ENCODE measurements at regions not wholly inside any gene's neighbourhood (a gene's known extent, or its start where the extent isn't known, plus 50 kb on each side); places are given as distances from the start of the nearest gene placed in this dataset.
"Not testable (repeated sequence)": the region's sequence is repeated elsewhere in the genome, so short reads cannot be mapped to it uniquely, and the experiment has no call there.

DNA sequence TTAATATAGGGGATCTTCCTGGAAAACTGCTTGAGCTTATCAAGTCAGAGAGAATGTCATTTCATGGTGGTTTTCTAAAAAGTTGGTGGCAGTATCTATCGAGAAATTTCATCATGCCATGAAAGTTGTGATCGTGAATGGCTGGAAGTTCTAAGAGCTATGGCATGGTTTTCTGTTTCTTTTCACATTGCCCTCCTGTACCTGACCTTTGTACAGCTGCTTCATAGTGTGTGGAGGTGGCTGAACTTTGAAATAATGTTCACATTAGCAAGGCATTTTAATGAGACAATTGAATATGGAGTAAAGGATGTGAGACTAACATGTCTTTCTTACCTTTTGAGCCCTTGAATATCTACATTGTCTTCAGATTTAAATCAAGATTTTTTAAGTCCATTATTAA, 278.2 kb upstream of the ID4 start:
- Mint-ChIP-seq H3K36me3 (no peaks in the 10 kb centered on the region), H3K27ac (no peak overlapping the region), H3K9me3 (peaks cover 3 to 10% of the 10 kb centered on the region in 2 donors)
- DNase-seq (ENCODE audit: low spot score in 2 of 2) (no peak), ATAC-seq (no peak)

DNA sequence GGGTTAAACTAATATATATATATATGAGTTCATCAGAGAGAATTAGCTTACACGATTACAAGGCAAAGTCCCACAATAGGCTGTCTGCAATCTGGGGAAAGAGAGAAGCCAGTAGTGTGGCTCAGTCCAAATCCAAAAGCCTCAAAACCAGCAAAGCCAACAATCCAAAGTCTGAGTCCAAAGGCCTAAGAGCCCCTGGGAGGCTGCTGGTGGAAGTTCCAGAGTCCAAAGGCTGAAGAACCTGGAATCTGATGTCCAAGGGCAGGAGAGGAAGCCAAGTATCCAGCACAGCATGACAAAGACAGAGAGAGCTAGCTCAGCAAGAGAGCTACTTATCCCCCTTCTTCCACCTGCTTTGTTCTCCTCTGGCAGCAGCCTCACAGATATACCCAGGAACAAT, 274.7 kb upstream of the ID4 start:
- DNase-seq (ENCODE audit: low spot score in 2 of 2) (no peak), ATAC-seq (no peak)
- Mint-ChIP-seq H3K36me3 (peaks cover 0 to 4% of the 10 kb centered on the region in 2 donors), H3K27ac (no peak overlapping the region), H3K9me3 (peaks cover 0 to 18% of the 10 kb centered on the region in 2 donors)

DNA sequence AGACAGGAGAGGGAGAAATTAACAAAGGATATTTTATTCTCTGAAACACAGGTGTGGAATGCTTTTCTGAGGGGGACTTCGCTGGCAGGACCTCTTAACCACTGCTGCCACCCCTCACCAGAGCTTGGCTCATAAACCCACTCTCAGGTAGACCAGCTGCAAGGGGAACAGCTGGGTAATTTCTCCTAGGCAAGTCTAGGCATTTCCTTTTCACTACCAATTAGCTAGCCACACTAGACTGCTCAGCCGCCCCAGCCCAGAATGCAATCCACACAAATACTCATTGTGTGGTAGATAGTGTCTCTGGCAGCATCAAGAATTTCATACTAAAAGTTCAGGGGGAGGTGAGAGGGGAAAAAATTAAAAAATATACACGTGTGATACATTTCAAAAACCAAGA, 267.6 kb upstream of the ID4 start:
- Mint-ChIP-seq H3K36me3 (peaks cover 0 to 4% of the 10 kb centered on the region in 2 donors), H3K9me3 (peaks cover 5 to 15% of the 10 kb centered on the region in 2 donors), H3K27ac (no peak overlapping the region)
- ATAC-seq (no peak), DNase-seq (ENCODE audit: low spot score in 2 of 2) (no peak)

- Mint-ChIP-seq H3K9me3 (peaks cover 4 to 5% of the 10 kb centered on the region in 2 donors), H3K27ac (no peak overlapping the region), H3K36me3 (no peaks in the 10 kb centered on the region)
- no peak for DNase-seq (ENCODE audit: low spot score in 2 of 2)
- ATAC-seq: no peak
Observed at GRCh38 chr6:19571176-19571575, 266.0 kb upstream of the ID4 start.

DNA sequence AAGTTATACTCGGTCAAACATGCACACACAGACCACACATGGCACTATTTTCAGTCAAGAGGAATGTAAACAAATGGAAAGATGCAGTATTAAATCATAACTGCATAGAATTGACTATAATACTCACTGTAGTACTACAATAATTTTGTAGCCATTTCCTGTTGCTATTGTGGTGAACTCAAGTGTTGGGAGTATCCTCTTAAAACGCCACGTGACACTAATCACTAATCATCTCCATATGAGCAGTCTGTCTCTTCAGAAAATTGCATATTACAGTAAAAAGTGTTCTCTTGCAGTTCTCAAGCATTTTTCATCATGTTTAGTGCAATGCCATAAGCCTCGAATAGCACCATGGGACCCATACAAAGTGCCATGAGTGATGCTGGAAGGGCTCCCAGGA, 258.7 kb upstream of the ID4 start:
- no peak for ATAC-seq
- H3K36me3 Mint-ChIP-seq: no peaks in the 10 kb centered on the region
- H3K27ac Mint-ChIP-seq: no peak overlapping the region

GRCh38 chr6:19584207-19584606, 253.0 kb upstream of the ID4 start:
- H3K9me3 Mint-ChIP-seq: peaks cover 14 to 15% of the 10 kb centered on the region in 2 donors
- not testable (repeated sequence) for ATAC-seq; DNase-seq (ENCODE audit: low spot score in 2 of 2); H3K27ac Mint-ChIP-seq; H3K36me3 Mint-ChIP-seq

More for the DNA sequence above, 258.7 kb upstream of the ID4 start:
- DNase-seq (ENCODE audit: low spot score in 2 of 2): no peak
- peaks cover 7 to 24% of the 10 kb centered on the region in 2 donors for H3K9me3 Mint-ChIP-seq

GRCh38 chr6:19587238-19587942, 249.8 kb upstream of the ID4 start:
- Mint-ChIP-seq H3K9me3 (peaks cover 4 to 15% of the 10 kb centered on the region in 2 donors), H3K27ac (no peak overlapping the region), H3K36me3 (no peaks in the 10 kb centered on the region)
- DNase-seq (ENCODE audit: low spot score in 2 of 2) (no peak), ATAC-seq (no peak)

DNA sequence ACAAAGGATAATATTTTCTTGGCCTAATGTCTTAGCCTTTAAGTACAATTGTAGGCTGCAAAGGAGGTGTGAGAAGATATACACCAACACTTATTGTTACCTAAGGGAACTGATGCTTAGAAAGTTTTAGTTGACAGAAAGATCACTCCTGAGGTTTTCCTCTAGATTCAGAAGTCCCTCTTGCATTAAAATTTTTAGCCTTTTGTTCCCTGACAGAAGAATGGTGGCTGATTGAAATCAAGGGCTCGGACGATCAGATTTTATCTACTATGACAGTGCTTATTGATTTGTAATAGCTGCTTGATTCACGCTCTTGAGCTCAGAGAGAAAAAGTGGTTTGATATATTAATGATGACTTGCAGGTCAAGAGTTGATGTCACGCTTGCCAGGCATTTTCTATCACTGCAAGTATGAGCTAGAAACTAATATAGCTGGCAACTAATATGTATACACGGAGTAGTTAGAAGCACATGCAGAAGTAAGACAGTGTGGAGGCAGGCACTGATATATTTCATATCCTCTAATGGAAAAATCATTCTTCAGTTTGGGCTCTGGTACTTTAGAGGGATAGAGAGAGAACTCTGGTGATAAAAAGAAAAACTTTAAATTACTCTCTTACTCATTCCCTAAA, 246.6 kb upstream of the ID4 start:
- no peak for DNase-seq (ENCODE audit: low spot score in 2 of 2)
- Mint-ChIP-seq H3K27ac (no peak overlapping the region), H3K9me3 (peaks cover 4 to 9% of the 10 kb centered on the region in 2 donors), H3K36me3 (no peaks in the 10 kb centered on the region)
- no peak for ATAC-seq

- Mint-ChIP-seq H3K9me3 (peaks cover 0 to 8% of the 10 kb centered on the region in 2 donors), H3K27ac (no peak overlapping the region), H3K36me3 (no peaks in the 10 kb centered on the region)
- DNase-seq (ENCODE audit: low spot score in 2 of 2) (no peak), ATAC-seq (no peak)
Observed at GRCh38 chr6:19597809-19598320, 239.3 kb upstream of the ID4 start.

- no peaks in the 10 kb centered on the region for H3K36me3 Mint-ChIP-seq
- peaks cover 0 to 8% of the 10 kb centered on the region in 2 donors for H3K9me3 Mint-ChIP-seq
- no peak overlapping the region for H3K27ac Mint-ChIP-seq
- ATAC-seq (no peak), DNase-seq (ENCODE audit: low spot score in 2 of 2) (no peak)
Observed at GRCh38 chr6:19599796-19600464, 237.2 kb upstream of the ID4 start.

DNA sequence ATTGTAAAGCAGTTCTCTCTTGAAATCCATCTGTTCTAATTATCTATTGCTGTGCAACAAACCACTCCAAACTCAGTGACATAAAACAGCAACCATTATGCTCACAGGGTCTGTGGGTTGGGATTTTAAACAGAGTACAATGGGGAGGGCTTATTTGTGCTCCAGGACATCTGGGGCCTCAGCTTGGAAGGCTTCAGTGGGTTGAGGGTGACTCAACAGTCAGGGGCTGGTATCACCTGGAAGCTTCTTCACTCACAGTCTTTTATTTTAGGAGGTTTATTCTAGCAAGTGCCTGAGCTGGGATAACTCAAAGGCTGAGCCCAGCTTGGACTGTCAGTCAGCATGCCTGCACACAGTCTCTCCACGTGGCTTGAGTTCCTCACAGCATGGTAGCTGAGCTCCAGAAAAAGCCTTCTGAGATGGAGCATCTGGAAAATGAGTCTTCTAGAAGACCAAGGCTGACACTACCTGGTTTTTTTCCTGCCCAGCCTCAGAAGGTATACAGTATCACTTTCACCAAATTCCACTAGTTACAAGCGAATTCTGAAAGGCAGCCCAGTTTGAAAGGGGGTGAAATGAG, 234.6 kb upstream of the ID4 start:
- DNase-seq (ENCODE audit: low spot score in 2 of 2) (no peak), ATAC-seq (no peak)
- no peaks in the 10 kb centered on the region for H3K36me3 Mint-ChIP-seq
- peaks cover 13 to 17% of the 10 kb centered on the region in 2 donors for H3K9me3 Mint-ChIP-seq
- no peak overlapping the region for H3K27ac Mint-ChIP-seq

DNA sequence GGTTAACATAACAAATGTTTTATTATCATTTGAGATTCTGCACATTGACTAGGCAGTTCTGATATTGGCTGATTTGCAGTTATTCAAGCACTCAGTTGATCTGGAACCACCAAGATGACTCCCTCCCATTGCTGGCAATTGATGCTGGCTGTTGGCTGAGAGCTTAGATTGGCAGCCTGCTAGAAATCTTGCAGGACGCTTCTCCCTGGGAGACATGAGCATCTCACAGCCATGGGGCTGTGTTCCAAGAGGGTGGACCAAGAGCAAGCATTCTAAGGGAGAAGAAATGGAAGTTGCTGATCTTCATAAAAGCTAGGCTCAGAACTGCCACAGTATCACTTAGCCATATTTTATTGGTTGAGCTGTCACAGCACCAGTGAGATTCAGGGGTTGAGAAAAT, 233.4 kb upstream of the ID4 start:
- no peak for ATAC-seq
- H3K36me3 Mint-ChIP-seq: no peaks in the 10 kb centered on the region
- peaks cover 13 to 20% of the 10 kb centered on the region in 2 donors for H3K9me3 Mint-ChIP-seq
- H3K27ac Mint-ChIP-seq: no peak overlapping the region
- DNase-seq (ENCODE audit: low spot score in 2 of 2): no peak

GRCh38 chr6:19605624-19606023, 231.5 kb upstream of the ID4 start:
- DNase-seq (ENCODE audit: low spot score in 2 of 2): no peak
- peaks cover 12 to 13% of the 10 kb centered on the region in 2 donors for H3K9me3 Mint-ChIP-seq
- H3K27ac Mint-ChIP-seq: no peak overlapping the region
- ATAC-seq: no peak
- no peaks in the 10 kb centered on the region for H3K36me3 Mint-ChIP-seq

GRCh38 chr6:19608546-19608945, 228.6 kb upstream of the ID4 start:
- no peak overlapping the region for H3K27ac Mint-ChIP-seq
- DNase-seq (ENCODE audit: low spot score in 2 of 2): no peak
- H3K36me3 Mint-ChIP-seq: peaks cover 0 to 6% of the 10 kb centered on the region in 2 donors
- peaks cover 13 to 16% of the 10 kb centered on the region in 2 donors for H3K9me3 Mint-ChIP-seq
- no peak for ATAC-seq

GRCh38 chr6:19609972-19610641, 227.1 kb upstream of the ID4 start:
- no peak for DNase-seq (ENCODE audit: low spot score in 2 of 2)
- peaks cover 0 to 6% of the 10 kb centered on the region in 2 donors for H3K36me3 Mint-ChIP-seq
- ATAC-seq: no peak
- H3K9me3 Mint-ChIP-seq: peaks cover 11 to 14% of the 10 kb centered on the region in 2 donors
- no peak overlapping the region for H3K27ac Mint-ChIP-seq

GRCh38 chr6:19612672-19613466, 224.3 kb upstream of the ID4 start:
- DNase-seq (ENCODE audit: low spot score in 2 of 2): not testable (repeated sequence)

More at GRCh38 chr6:19612672-19613466, 224.3 kb upstream of the ID4 start:
- not testable (repeated sequence) for ATAC-seq, H3K27ac Mint-ChIP-seq
- H3K9me3 Mint-ChIP-seq: peaks cover 15 to 16% of the 10 kb centered on the region in 2 donors
- peaks cover 0 to 12% of the 10 kb centered on the region in 2 donors for H3K36me3 Mint-ChIP-seq

All from activated naive CD4-positive, alpha-beta T cell treated with anti-CD3 and anti-CD28 coated beads, Interleukin-2, amount 50 U/mL, for 72 hours (primary cell).